HL-60 (cell line): ENCODE measurements at regions not wholly inside any gene's neighbourhood (a gene's known extent, or its start where the extent isn't known, plus 50 kb on each side); places are given as distances from the start of the nearest gene placed in this dataset.

Experiments
- CTCF ChIP-seq: IDR thresholded peaks from one replicate; pipeline ENCODE4 v1.5.1; 2011; ENCODE audit warnings: low read length, control low read depth, inconsistent platforms; ENCODE audit not compliant: insufficient read depth
- POLR2AphosphoS5 ChIP-seq: IDR thresholded peaks from 2 replicates; pipeline ENCODE4 v1.6.1; 2012; ENCODE audit warnings: low read depth
- REST ChIP-seq: IDR thresholded peaks from 2 replicates; pipeline ENCODE4 v1.6.1; 2012; ENCODE audit warnings: low read depth; ENCODE audit not compliant: insufficient replicate concordance

GRCh38 chr4:20354120-20354519 is 102.4 kb downstream of the SLIT2 start:
- TF ChIP-seq CTCF (no peak), POLR2AphosphoS5 (no peak), REST (no peak)
